ENCODE measurements at regions not wholly inside any gene's neighbourhood (a gene's known extent, or its start where the extent isn't known, plus 50 kb on each side); places are given as distances from the start of the nearest gene placed in this dataset.
"Not testable (repeated sequence)": the region's sequence is repeated elsewhere in the genome, so short reads cannot be mapped to it uniquely, and the experiment has no call there.

DNA sequence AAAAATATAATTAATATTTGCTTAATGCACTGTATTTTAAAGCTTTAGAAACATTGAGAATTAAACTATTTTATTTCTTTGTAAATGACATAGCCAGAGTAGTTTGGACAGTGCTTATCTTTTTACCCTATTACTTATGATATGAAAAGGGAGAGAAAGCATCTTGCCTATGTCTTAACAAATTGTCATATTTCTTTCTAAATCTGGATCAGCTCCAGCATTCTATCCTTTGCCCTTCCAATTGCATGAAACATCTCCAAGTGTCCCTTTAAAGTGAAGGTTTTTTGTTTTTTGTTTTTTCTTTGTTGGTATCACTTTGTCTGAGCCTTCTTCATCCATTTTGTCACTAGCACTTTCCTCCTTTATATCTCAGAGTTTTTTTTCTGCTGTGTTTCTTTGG, 511.6 kb upstream of the FAM174A start:
- Histone ChIP-seq H3K4me2 (ENCODE audit: low read length) (no peak overlapping the region), H3K9me3 (ENCODE audit: low read length) (no peaks in the 10 kb centered on the region), H2AFZ (ENCODE audit: low read length) (no peak overlapping the region), H3K4me1 (ENCODE audit: insufficient read depth, low read length, poor library complexity, severe bottlenecking) (no peaks in the 10 kb centered on the region), H3K36me3 (ENCODE audit: insufficient read depth, low read length) (no peaks in the 10 kb centered on the region), H3K79me2 (ENCODE audit: insufficient read depth, low read depth, low read length) (no peaks in the 10 kb centered on the region), H3K9me2 (ENCODE audit: insufficient read depth, low read length) (no peaks in the 10 kb centered on the region), H3K4me3 (ENCODE audit: low read depth, low read length, poor library complexity, severe bottlenecking) (no peak overlapping the region), H4K20me1 (ENCODE audit: insufficient read depth, low read length) (no peaks in the 10 kb centered on the region), H3K27ac (ENCODE audit: low read depth, low read length, poor library complexity, severe bottlenecking) (no peak overlapping the region)
- DNase-seq (ENCODE audit: low spot score): no peak
- POLR2A ChIA-PET: no interaction called here
- CTCF ChIA-PET (ENCODE audit: unreplicated experiment): no interaction called here
- BruUV-seq (replicated peaks): no TSS peak
- TF ChIP-seq, protein P1, sequence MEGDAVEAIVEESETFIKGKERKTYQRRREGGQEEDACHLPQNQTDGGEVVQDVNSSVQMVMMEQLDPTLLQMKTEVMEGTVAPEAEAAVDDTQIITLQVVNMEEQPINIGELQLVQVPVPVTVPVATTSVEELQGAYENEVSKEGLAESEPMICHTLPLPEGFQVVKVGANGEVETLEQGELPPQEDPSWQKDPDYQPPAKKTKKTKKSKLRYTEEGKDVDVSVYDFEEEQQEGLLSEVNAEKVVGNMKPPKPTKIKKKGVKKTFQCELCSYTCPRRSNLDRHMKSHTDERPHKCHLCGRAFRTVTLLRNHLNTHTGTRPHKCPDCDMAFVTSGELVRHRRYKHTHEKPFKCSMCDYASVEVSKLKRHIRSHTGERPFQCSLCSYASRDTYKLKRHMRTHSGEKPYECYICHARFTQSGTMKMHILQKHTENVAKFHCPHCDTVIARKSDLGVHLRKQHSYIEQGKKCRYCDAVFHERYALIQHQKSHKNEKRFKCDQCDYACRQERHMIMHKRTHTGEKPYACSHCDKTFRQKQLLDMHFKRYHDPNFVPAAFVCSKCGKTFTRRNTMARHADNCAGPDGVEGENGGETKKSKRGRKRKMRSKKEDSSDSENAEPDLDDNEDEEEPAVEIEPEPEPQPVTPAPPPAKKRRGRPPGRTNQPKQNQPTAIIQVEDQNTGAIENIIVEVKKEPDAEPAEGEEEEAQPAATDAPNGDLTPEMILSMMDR (conservative IDR thresholded peaks at IDR 0.05; ENCODE audit: low read length): no peak
- no peak for TF ChIP-seq EZH2phosphoT487 (IDR thresholded peaks at IDR 0.05; ENCODE audit: borderline replicate concordance, low read depth, low read length)
- intact Hi-C loops (cut with micrococcal nuclease; ENCODE audit: unreplicated experiment): no loop called here

DNA sequence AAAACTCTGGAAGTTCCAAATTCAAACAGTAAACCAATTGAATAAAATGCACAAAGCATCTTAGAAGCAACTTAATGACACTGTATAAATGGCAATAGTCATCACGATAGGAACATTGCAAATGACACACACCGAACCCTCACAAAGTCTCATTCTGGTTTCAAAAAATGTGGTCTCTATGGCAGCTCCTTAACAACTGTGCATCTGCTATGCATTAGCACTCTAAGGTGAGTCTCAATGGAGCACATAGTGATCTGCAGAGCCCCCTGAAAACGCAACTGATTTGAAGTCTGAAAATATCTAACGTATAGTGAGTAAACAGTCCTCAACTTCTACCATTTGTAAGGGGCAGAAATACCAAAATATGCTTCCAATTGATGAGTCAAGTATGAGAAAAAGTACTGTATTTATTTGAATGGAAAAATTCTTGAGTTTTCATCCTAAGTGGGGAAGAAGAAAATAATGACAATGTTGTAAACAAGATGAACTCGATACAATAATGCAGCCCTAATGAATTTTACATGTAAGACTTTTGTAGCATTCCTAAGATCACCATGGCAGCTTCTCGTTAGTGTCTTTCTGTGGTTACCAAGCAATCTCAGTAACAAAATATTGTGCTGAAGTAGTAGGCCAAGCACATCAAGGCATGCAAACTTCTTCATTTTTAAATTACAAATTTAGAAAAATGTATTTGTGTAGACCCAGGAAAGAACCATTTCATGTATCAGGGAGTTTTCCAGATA, 517.5 kb upstream of the FAM174A start:
- DNase-seq (ENCODE audit: low spot score): no peak
- ChIA-PET CTCF (ENCODE audit: unreplicated experiment) (no interaction called here), POLR2A (interaction anchor here (1.2 kb wide), 1 partner anchor 9 kb away, joined by 3 read pairs; no protein-coding TSS in a partner anchor)
- intact Hi-C loops (cut with micrococcal nuclease; ENCODE audit: unreplicated experiment): no loop called here
- Histone ChIP-seq H3K4me3 (ENCODE audit: low read depth, low read length, poor library complexity, severe bottlenecking) (no peak overlapping the region), H4K20me1 (ENCODE audit: insufficient read depth, low read length) (no peaks in the 10 kb centered on the region), H3K9me3 (ENCODE audit: low read length) (no peaks in the 10 kb centered on the region), H3K4me2 (ENCODE audit: low read length) (no peak overlapping the region), H3K79me2 (ENCODE audit: insufficient read depth, low read depth, low read length) (no peaks in the 10 kb centered on the region), H3K36me3 (ENCODE audit: insufficient read depth, low read length) (no peaks in the 10 kb centered on the region), H3K9me2 (ENCODE audit: insufficient read depth, low read length) (no peaks in the 10 kb centered on the region), H2AFZ (ENCODE audit: low read length) (no peak overlapping the region), H3K4me1 (ENCODE audit: insufficient read depth, low read length, poor library complexity, severe bottlenecking) (no peaks in the 10 kb centered on the region), H3K27ac (ENCODE audit: low read depth, low read length, poor library complexity, severe bottlenecking) (no peak overlapping the region)
- no TSS peak for BruUV-seq (replicated peaks)
- TF ChIP-seq, protein P1 (conservative IDR thresholded peaks at IDR 0.05; ENCODE audit: low read length): no peak
- no peak for TF ChIP-seq EZH2phosphoT487 (IDR thresholded peaks at IDR 0.05; ENCODE audit: borderline replicate concordance, low read depth, low read length)

DNA sequence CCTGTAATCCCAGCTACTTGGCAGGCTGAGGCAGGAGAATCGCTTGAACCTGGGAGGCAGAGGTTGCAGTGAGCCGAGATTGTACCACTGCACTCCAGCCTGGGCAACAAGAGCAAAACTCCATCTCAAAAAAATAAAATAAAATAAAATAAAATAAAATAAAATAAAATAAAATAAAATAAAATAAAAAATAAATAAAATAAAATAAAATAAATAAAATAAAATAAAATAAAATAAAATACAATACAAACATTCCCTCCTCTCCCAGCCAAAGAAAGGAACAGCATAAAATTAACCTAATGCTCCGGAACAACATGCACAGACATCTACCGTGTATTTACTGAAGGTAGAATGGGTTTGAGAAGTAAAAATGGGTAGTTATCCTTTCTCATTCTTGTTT, 521.9 kb upstream of the FAM174A start:
- intact Hi-C loops (cut with micrococcal nuclease; ENCODE audit: unreplicated experiment); H2AFZ ChIP-seq (ENCODE audit: low read length); DNase-seq (ENCODE audit: low spot score); H4K20me1 ChIP-seq (ENCODE audit: insufficient read depth, low read length); BruUV-seq (replicated peaks); H3K4me2 ChIP-seq (ENCODE audit: low read length); H3K36me3 ChIP-seq (ENCODE audit: insufficient read depth, low read length); H3K4me3 ChIP-seq (ENCODE audit: low read depth, low read length, poor library complexity, severe bottlenecking); CTCF ChIA-PET (ENCODE audit: unreplicated experiment); H3K4me1 ChIP-seq (ENCODE audit: insufficient read depth, low read length, poor library complexity, severe bottlenecking); H3K9me3 ChIP-seq (ENCODE audit: low read length); H3K79me2 ChIP-seq (ENCODE audit: insufficient read depth, low read depth, low read length); H3K27ac ChIP-seq (ENCODE audit: low read depth, low read length, poor library complexity, severe bottlenecking); POLR2A ChIA-PET; H3K9me2 ChIP-seq (ENCODE audit: insufficient read depth, low read length): not testable (repeated sequence)

DNA sequence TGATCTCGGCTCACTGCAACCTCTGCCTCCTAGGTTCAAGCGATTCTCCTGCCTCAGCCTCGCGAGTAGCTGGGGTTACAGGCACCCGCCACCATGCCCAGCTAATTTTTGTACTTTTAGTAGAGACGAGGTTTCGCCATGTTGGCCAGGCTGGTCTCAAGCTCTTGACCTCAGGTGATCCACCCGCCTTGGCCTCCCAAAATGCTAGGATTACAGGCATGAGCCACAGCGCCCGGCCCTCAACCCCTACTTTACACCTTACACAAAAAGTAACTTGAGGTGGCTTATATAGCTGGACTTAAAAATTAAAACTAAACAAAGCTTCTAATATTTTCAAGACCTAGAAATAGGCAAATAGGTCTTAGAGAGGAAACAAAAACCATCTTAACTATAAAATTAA, 524.0 kb upstream of the FAM174A start:
- H3K9me3 ChIP-seq (ENCODE audit: low read length); intact Hi-C loops (cut with micrococcal nuclease; ENCODE audit: unreplicated experiment): not testable (repeated sequence)
- POLR2A ChIA-PET: interaction anchor here (0.7 kb wide), 2 partner anchors 23 to 612 kb away, joined by 3 to 5 read pairs; no protein-coding TSS in a partner anchor

More for the DNA sequence above, 524.0 kb upstream of the FAM174A start:
- H4K20me1 ChIP-seq (ENCODE audit: insufficient read depth, low read length); H3K36me3 ChIP-seq (ENCODE audit: insufficient read depth, low read length); BruUV-seq (replicated peaks); H3K27ac ChIP-seq (ENCODE audit: low read depth, low read length, poor library complexity, severe bottlenecking); CTCF ChIA-PET (ENCODE audit: unreplicated experiment); H3K9me2 ChIP-seq (ENCODE audit: insufficient read depth, low read length); H2AFZ ChIP-seq (ENCODE audit: low read length); H3K4me2 ChIP-seq (ENCODE audit: low read length); DNase-seq (ENCODE audit: low spot score); H3K4me3 ChIP-seq (ENCODE audit: low read depth, low read length, poor library complexity, severe bottlenecking); H3K4me1 ChIP-seq (ENCODE audit: insufficient read depth, low read length, poor library complexity, severe bottlenecking); H3K79me2 ChIP-seq (ENCODE audit: insufficient read depth, low read depth, low read length): not testable (repeated sequence)
